Liver (tissue), 8 donors: ENCODE measurements at regions not wholly inside any gene's neighbourhood (a gene's known extent, or its start where the extent isn't known, plus 50 kb on each side); places are given as distances from the start of the nearest gene placed in this dataset.

Experiments
- DNase-seq: peaks from one replicate; pipeline ENCODE4 v3.0.0-alpha.2; 2017; ENCODE audit warnings: low spot score
- H3K27ac ChIP-seq, 2 donors: one replicate each; pipeline ENCODE4 v1.7.0; 2013; ENCODE audit warnings: inconsistent platforms in 2 of 2, low read length in 2 of 2, control low read depth in 1 of 2, low read depth in 1 of 2, mild to moderate bottlenecking in 1 of 2
- H3K27me3 ChIP-seq, 4 donors: one replicate each; pipeline versions ENCODE4 v1.6.1 to v1.7.0; 2013; ENCODE audit warnings: low read length in 3 of 4, inconsistent platforms in 1 of 4, mild to moderate bottlenecking in 1 of 4, moderate library complexity in 1 of 4; ENCODE audit not compliant: control insufficient read depth in 4 of 4, insufficient read depth in 4 of 4
- H3K36me3 ChIP-seq, 4 donors: one replicate each; pipeline versions ENCODE4 v1.6.1 to v1.7.0; 2013; ENCODE audit warnings: low read length in 3 of 4, mild to moderate bottlenecking in 3 of 4, low read depth in 1 of 4, moderate library complexity in 1 of 4; ENCODE audit not compliant: control insufficient read depth in 4 of 4, insufficient read depth in 3 of 4
- H3K4me1 ChIP-seq, 4 donors: one replicate each; pipeline versions ENCODE4 v1.6.1 to v1.7.0; 2013; ENCODE audit warnings: low read length in 3 of 4, mild to moderate bottlenecking in 3 of 4, moderate library complexity in 1 of 4; ENCODE audit not compliant: control insufficient read depth in 4 of 4, insufficient read depth in 4 of 4
- H3K4me3 ChIP-seq, 3 donors: one replicate each; pipeline versions ENCODE4 v1.6.1 to v1.7.0; 2013; ENCODE audit warnings: low read length in 3 of 3, control low read depth in 1 of 3, low read depth in 1 of 3, mild to moderate bottlenecking in 1 of 3
- H3K9ac ChIP-seq, 2 donors: one replicate each; pipeline ENCODE4 v1.7.0; 2013; ENCODE audit warnings: low read length in 2 of 2, mild to moderate bottlenecking in 2 of 2, moderate library complexity in 2 of 2, control low read depth in 1 of 2, low read depth in 1 of 2
- H3K9me3 ChIP-seq, 4 donors: one replicate each; pipeline versions ENCODE4 v1.6.1 to v1.7.0; 2013; ENCODE audit warnings: low read length in 3 of 4; ENCODE audit not compliant: control insufficient read depth in 4 of 4
- EGR1 ChIP-seq, 2 donors: IDR thresholded peaks; 2 replicates each; pipeline ENCODE4 v1.6.1; 2016 to 2018; ENCODE audit warnings: antibody characterized with exemption in 2 of 2, low read depth in 2 of 2
- FOXA1 ChIP-seq: IDR thresholded peaks from 2 replicates; pipeline ENCODE4 v1.6.1; 2016; ENCODE audit warnings: antibody characterized with exemption
- FOXA2 ChIP-seq: IDR thresholded peaks from 2 replicates; pipeline ENCODE4 v1.6.1; 2016; ENCODE audit warnings: antibody characterized with exemption
- GABPA ChIP-seq, 2 donors: IDR thresholded peaks in 1 of 2; conservative IDR thresholded peaks in 1 of 2; 2 replicates each; pipeline ENCODE4 v1.6.1; 2016; ENCODE audit warnings: antibody characterized with exemption in 2 of 2, mild to moderate bottlenecking in 1 of 2, moderate library complexity in 1 of 2
- HNF4A ChIP-seq, 2 donors: conservative IDR thresholded peaks; 2 replicates each; pipeline ENCODE4 v1.6.1; 2016; ENCODE audit warnings: antibody characterized with exemption in 2 of 2, mild to moderate bottlenecking in 2 of 2
- HNF4G ChIP-seq: IDR thresholded peaks from 2 replicates; pipeline ENCODE4 v1.6.1; 2016; ENCODE audit warnings: antibody characterized with exemption
- JUND ChIP-seq, 2 donors: IDR thresholded peaks; 2 replicates each; pipeline ENCODE4 v1.6.1; 2016; ENCODE audit warnings: antibody characterized with exemption in 2 of 2
- NR2F2 ChIP-seq: IDR thresholded peaks from 2 replicates; pipeline ENCODE4 v1.6.1; 2016; ENCODE audit warnings: antibody characterized with exemption
- RAD21 ChIP-seq, 2 donors: IDR thresholded peaks; 2 replicates each; pipeline ENCODE4 v1.6.1; 2016; ENCODE audit warnings: antibody characterized with exemption in 2 of 2, mild to moderate bottlenecking in 2 of 2
- RXRA ChIP-seq, 2 donors: IDR thresholded peaks; 2 replicates each; pipeline ENCODE4 v1.6.1; 2017 to 2018; ENCODE audit warnings: antibody characterized with exemption in 2 of 2, mild to moderate bottlenecking in 1 of 2
- SP1 ChIP-seq: IDR thresholded peaks from 2 replicates; pipeline ENCODE4 v1.6.1; 2018; ENCODE audit warnings: antibody characterized with exemption, mild to moderate bottlenecking
- TAF1 ChIP-seq: conservative IDR thresholded peaks from 2 replicates; pipeline ENCODE4 v1.6.1; 2016; ENCODE audit warnings: antibody characterized with exemption, mild to moderate bottlenecking
- YY1 ChIP-seq: IDR thresholded peaks from 2 replicates; pipeline ENCODE4 v1.6.1; 2016; ENCODE audit warnings: antibody characterized with exemption, mild to moderate bottlenecking
- ZBTB33 ChIP-seq: IDR thresholded peaks from 2 replicates; pipeline ENCODE4 v1.6.1; 2016; ENCODE audit warnings: antibody characterized with exemption
- WGBS: extraction: QIAGEN DNeasy Blood & Tissue Kit; methylation state at CpG from one replicate; pipeline ENCODE4 v1.1.7; 2013; 5-methylcytosine and 5-hydroxymethylcytosine counted together
- TF ChIP-seq, protein P1 (sequence below): fragments of 150-350 bp; IDR thresholded peaks from 2 replicates; pipeline ENCODE4 v1.5.1; 2017; ENCODE audit warnings: improper control_type of control experiment, low read depth, low read length; ENCODE audit not compliant: missing input control
- TF ChIP-seq, protein P2 (sequence below): IDR thresholded peaks from 2 replicates; pipeline ENCODE4 v1.6.1; 2016; ENCODE audit warnings: antibody characterized with exemption, mild to moderate bottlenecking
- TF ChIP-seq, protein P3 (sequence below): IDR thresholded peaks from 2 replicates; pipeline ENCODE4 v1.6.1; 2016; ENCODE audit warnings: antibody characterized with exemption
- TF ChIP-seq, protein P4 (sequence below): IDR thresholded peaks from 2 replicates; pipeline ENCODE4 v1.6.1; 2016; ENCODE audit warnings: antibody characterized with exemption
- donor health status: healthy.
- donor health status: healthy.
- donor health status: healthy.
- donor health status: healthy.
- donor health status: healthy.

DNA sequence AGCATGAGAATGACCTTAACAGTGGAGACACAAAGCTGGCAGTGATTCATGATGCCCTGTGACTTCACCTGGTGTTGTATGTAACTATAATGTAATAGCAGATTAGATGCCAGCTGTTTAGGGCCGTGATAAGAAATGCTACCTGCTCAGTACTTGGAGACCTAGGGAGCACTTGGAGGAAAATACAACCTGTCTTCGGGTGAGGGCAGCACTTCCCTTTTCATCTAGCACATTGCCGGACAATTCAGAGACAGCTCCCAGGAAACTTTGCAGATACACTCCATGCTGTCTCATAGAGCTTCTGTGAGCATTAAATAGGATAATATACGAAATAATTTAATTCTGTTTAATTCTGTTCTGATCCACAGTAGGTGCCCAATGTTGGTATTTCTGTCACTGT lies 668.5 kb downstream of the TSN start:
- no peak overlapping the region for H3K4me3 ChIP-seq
- H3K9ac ChIP-seq, result no peak overlapping the region
- H3K9me3 ChIP-seq, result no peaks in the 10 kb centered on the region
- no peak overlapping the region for H3K27ac ChIP-seq
- no peak for DNase-seq
- H3K36me3 ChIP-seq, result no peaks in the 10 kb centered on the region
- TF ChIP-seq NR2F2 (no peak), RXRA (IDR thresholded peaks at IDR 0.05) (no peak), FOXA2 (no peak), HNF4A (conservative IDR thresholded peaks at IDR 0.05) (no peak), TAF1 (no peak), SP1 (no peak), HNF4G (no peak), JUND (IDR thresholded peaks at IDR 0.05) (no peak), YY1 (no peak), FOXA1 (no peak)
- TF ChIP-seq, protein P1, sequence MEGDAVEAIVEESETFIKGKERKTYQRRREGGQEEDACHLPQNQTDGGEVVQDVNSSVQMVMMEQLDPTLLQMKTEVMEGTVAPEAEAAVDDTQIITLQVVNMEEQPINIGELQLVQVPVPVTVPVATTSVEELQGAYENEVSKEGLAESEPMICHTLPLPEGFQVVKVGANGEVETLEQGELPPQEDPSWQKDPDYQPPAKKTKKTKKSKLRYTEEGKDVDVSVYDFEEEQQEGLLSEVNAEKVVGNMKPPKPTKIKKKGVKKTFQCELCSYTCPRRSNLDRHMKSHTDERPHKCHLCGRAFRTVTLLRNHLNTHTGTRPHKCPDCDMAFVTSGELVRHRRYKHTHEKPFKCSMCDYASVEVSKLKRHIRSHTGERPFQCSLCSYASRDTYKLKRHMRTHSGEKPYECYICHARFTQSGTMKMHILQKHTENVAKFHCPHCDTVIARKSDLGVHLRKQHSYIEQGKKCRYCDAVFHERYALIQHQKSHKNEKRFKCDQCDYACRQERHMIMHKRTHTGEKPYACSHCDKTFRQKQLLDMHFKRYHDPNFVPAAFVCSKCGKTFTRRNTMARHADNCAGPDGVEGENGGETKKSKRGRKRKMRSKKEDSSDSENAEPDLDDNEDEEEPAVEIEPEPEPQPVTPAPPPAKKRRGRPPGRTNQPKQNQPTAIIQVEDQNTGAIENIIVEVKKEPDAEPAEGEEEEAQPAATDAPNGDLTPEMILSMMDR, result no peak
- TF ChIP-seq, protein P2, sequence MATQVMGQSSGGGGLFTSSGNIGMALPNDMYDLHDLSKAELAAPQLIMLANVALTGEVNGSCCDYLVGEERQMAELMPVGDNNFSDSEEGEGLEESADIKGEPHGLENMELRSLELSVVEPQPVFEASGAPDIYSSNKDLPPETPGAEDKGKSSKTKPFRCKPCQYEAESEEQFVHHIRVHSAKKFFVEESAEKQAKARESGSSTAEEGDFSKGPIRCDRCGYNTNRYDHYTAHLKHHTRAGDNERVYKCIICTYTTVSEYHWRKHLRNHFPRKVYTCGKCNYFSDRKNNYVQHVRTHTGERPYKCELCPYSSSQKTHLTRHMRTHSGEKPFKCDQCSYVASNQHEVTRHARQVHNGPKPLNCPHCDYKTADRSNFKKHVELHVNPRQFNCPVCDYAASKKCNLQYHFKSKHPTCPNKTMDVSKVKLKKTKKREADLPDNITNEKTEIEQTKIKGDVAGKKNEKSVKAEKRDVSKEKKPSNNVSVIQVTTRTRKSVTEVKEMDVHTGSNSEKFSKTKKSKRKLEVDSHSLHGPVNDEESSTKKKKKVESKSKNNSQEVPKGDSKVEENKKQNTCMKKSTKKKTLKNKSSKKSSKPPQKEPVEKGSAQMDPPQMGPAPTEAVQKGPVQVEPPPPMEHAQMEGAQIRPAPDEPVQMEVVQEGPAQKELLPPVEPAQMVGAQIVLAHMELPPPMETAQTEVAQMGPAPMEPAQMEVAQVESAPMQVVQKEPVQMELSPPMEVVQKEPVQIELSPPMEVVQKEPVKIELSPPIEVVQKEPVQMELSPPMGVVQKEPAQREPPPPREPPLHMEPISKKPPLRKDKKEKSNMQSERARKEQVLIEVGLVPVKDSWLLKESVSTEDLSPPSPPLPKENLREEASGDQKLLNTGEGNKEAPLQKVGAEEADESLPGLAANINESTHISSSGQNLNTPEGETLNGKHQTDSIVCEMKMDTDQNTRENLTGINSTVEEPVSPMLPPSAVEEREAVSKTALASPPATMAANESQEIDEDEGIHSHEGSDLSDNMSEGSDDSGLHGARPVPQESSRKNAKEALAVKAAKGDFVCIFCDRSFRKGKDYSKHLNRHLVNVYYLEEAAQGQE, result no peak
- TF ChIP-seq, protein P3, sequence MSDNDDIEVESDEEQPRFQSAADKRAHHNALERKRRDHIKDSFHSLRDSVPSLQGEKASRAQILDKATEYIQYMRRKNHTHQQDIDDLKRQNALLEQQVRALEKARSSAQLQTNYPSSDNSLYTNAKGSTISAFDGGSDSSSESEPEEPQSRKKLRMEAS, result no peak
- no peaks in the 10 kb centered on the region for H3K4me1 ChIP-seq
- H3K27me3 ChIP-seq, result peaks cover 0 to 3% (median 0%) of the 10 kb centered on the region in 4 donors
- WGBS, result 70% methylated on average over 4 of the region's 4 CpGs

GRCh38 chr2:122433123-122433754 lies 677.8 kb downstream of the TSN start:
- Histone ChIP-seq H3K4me1 (peaks cover 1 to 14% (median 10%) of the 10 kb centered on the region in 4 donors), H3K9ac (no peak overlapping the region), H3K36me3 (no peaks in the 10 kb centered on the region), H3K27me3 (peaks cover 0 to 2% (median 0%) of the 10 kb centered on the region in 4 donors), H3K27ac (no peak overlapping the region), H3K4me3 (no peak overlapping the region), H3K9me3 (no peaks in the 10 kb centered on the region)
- no peak for DNase-seq
- 19% methylated on average over 8 of the region's 8 CpGs for WGBS
- TF ChIP-seq FOXA2 (peak; percentile 95), HNF4A (conservative IDR thresholded peaks at IDR 0.05) (peak; percentile 65 to 77), RAD21 (IDR thresholded peaks at IDR 0.05) (peak in 1 of 2 donors; percentile 56), NR2F2 (no peak), GABPA (IDR thresholded peaks at IDR 0.05 in 1 of 2, conservative IDR thresholded peaks at IDR 0.05 in 1 of 2) (peak in 1 of 2 donors; percentile 29), TAF1 (no peak), SP1 (peak; percentile 35), YY1 (peak; percentile 48), ZBTB33 (peak; percentile 37), EGR1 (IDR thresholded peaks at IDR 0.05; ENCODE audit: low read depth in 2 of 2) (no peak), HNF4G (peak; percentile 14), RXRA (IDR thresholded peaks at IDR 0.05) (peak in 1 of 2 donors; percentile 81)
- TF ChIP-seq, protein P4, sequence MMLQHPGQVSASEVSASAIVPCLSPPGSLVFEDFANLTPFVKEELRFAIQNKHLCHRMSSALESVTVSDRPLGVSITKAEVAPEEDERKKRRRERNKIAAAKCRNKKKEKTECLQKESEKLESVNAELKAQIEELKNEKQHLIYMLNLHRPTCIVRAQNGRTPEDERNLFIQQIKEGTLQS, result no peak
- TF ChIP-seq, protein P1, result no peak
- TF ChIP-seq, protein P3, result peak; percentile 59
